GM12878 (cell line): ENCODE measurements at regions not wholly inside any gene's neighbourhood (a gene's known extent, or its start where the extent isn't known, plus 50 kb on each side); places are given as distances from the start of the nearest gene placed in this dataset.
"Not testable (repeated sequence)": the region's sequence is repeated elsewhere in the genome, so short reads cannot be mapped to it uniquely, and the experiment has no call there.

Experiments used
- ATAC-seq: fragments of 200-7000 bp; cut with Tn5 transposase; 3 replicates; pipeline ENCODE4 v1.9.1; 2020; ENCODE audit warnings: mild to moderate bottlenecking, moderate library complexity
- BruUV-seq: library from RNA; stranded (reverse); fragments of 400-500 nt; replicated peaks from 2 replicates; lab custom pipeline; 2021; lab: Mats Ljungman, UMichigan
- CTCF ChIA-PET: fragments of 300-600 bp; sonication (Branson Sonifier 250); formaldehyde crosslinking; extraction: SDS; loops from one replicate; lab custom pipeline; 2021; ENCODE audit warnings: inconsistent platforms; lab: Yijun Ruan, JAX
- POLR2A ChIA-PET: fragments of 350-600 bp; formaldehyde crosslinking; extraction: SDS; loops from one replicate; lab custom pipeline; 2021; ENCODE audit warnings: inconsistent platforms; lab: Charles Lee
- RAD21 ChIA-PET: fragments of 300-600 bp; sonication (Branson Sonifier 250); formaldehyde crosslinking; loops from one replicate; lab custom pipeline; 2023; ENCODE audit warnings: antibody characterized with exemption; ENCODE audit not compliant: unreplicated experiment; lab: Charles Lee
- SMC1A ChIA-PET: fragments of 300-600 bp; sonication (Branson Sonifier 250); formaldehyde crosslinking; loops from one replicate; lab custom pipeline; 2023; ENCODE audit not compliant: unreplicated experiment, uncharacterized antibody; lab: Charles Lee
- DNase-seq: peaks from one replicate; pipeline ENCODE4 v3.0.0-alpha.2; 2011; ENCODE audit warnings: low read depth, low spot score
- FAIRE-seq: peaks from 3 replicates; lab custom pipeline; 2011; peaks lifted over from hg19 to GRCh38; lab: Jason Lieb, UNC
- H2AFZ ChIP-seq: 2 replicates; pipeline ENCODE4 v1.6.0; 2011; ENCODE audit warnings: low read depth, low read length, control low read depth; ENCODE audit not compliant: control insufficient read depth
- H3K27ac ChIP-seq: 2 replicates; pipeline ENCODE4 v1.5.1; 2011; ENCODE audit warnings: control low read depth; ENCODE audit not compliant: control insufficient read depth, insufficient read depth
- H3K27me3 ChIP-seq, 2 experiments: replicated peaks in 1 of 2; 2 replicates each; pipeline versions ENCODE4 v1.6.0 to v1.6.1; 2011; ENCODE audit warnings: low read length in 1 of 2; ENCODE audit not compliant: control insufficient read depth in 2 of 2, insufficient read depth in 2 of 2
- H3K36me3 ChIP-seq, 2 experiments: 2 replicates each; pipeline ENCODE4 v1.5.1; 2011; ENCODE audit warnings: low read length in 1 of 2; ENCODE audit not compliant: control insufficient read depth in 2 of 2, insufficient read depth in 2 of 2
- H3K4me1 ChIP-seq: 2 replicates; pipeline ENCODE4 v1.6.1; 2011; ENCODE audit warnings: mild to moderate bottlenecking, low read length, moderate library complexity, mixed read lengths; ENCODE audit not compliant: control insufficient read depth, insufficient read depth
- H3K4me2 ChIP-seq: 2 replicates; pipeline ENCODE4 v1.6.0; 2011; ENCODE audit warnings: control low read depth; ENCODE audit not compliant: control insufficient read depth, insufficient read depth
- H3K4me3 ChIP-seq: fragments of 200-600 bp; sonication (generic); 2 replicates; pipeline ENCODE4 v1.5.1; 2016
- H3K79me2 ChIP-seq: 2 replicates; pipeline ENCODE4 v1.6.0; 2011; ENCODE audit warnings: low read length; ENCODE audit not compliant: control insufficient read depth, insufficient read depth
- H3K9ac ChIP-seq: 2 replicates; pipeline ENCODE4 v1.8.0; 2011; ENCODE audit warnings: low read length, control low read depth, mixed read lengths; ENCODE audit not compliant: control insufficient read depth, insufficient read depth
- H3K9me3 ChIP-seq: replicated peaks from 3 replicates; pipeline ENCODE4 v1.5.1; 2011; ENCODE audit warnings: mild to moderate bottlenecking, low read length; ENCODE audit not compliant: control insufficient read depth, insufficient read depth
- H4K20me1 ChIP-seq: 2 replicates; pipeline ENCODE4 v1.6.0; 2011; ENCODE audit not compliant: control insufficient read depth, insufficient read depth
- WGBS: methylation state at CpG from one replicate; pipeline ENCODE4 v1.1.6; 2016; ENCODE audit warnings: low lambda C conversion rate; ENCODE audit not compliant: insufficient replicate concordance, insufficient coverage; ENCODE audit errors: missing lambda C conversion rate; 5-methylcytosine and 5-hydroxymethylcytosine counted together
- in situ Hi-C: fragments of 300-500 bp; cut with MboI; formaldehyde crosslinking; loops from 9 replicates; pipeline ENCODE4 v1.14.3; 2018; ENCODE audit warnings: mixed read lengths
- intact Hi-C: fragments of 100-400 bp; cut with micrococcal nuclease; formaldehyde crosslinking; loops from one replicate; pipeline ENCODE4 v1.14.2; 2022; ENCODE audit not compliant: unreplicated experiment

- H3K4me2 ChIP-seq, in situ Hi-C loops, POLR2A ChIA-PET, DNase-seq, H3K27me3 ChIP-seq, H3K9ac ChIP-seq, H3K9me3 ChIP-seq, RAD21 ChIA-PET, CTCF ChIA-PET, H3K4me1 ChIP-seq, H2AFZ ChIP-seq, H3K79me2 ChIP-seq, intact Hi-C loops, H3K4me3 ChIP-seq, H3K27ac ChIP-seq, ATAC-seq, H4K20me1 ChIP-seq, SMC1A ChIA-PET, BruUV-seq, FAIRE-seq, H3K36me3 ChIP-seq: not testable (repeated sequence)
- 0% methylated on average over 1 of the region's 1 CpG for WGBS
Observed at GRCh38 chr7:76797639-76798038, 170.6 kb upstream of the POMZP3 start.

DNA sequence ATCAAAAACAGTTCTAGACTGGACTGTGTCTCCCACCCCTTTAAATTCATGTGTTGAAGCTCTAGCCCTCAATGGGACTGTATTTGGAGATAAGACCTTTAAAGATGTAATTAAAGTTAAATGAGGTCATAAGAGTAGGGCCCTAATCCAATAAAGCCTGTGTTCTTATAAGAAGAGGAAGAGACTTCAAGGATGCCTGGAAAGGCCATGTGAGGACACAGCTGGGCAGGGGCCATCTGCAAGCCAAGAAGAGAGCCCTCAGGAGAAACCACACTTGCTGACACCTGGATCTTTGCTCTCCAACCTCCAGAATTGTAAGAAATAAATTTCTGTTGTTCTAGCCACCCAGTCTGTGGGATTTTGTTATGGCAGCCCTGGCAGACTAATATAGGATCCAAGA, 153.6 kb upstream of the POMZP3 start:
- H3K4me2 ChIP-seq, intact Hi-C loops, H3K9ac ChIP-seq, H3K36me3 ChIP-seq, CTCF ChIA-PET, RAD21 ChIA-PET, SMC1A ChIA-PET, H3K79me2 ChIP-seq, H3K27me3 ChIP-seq, BruUV-seq, H3K27ac ChIP-seq, H3K4me3 ChIP-seq, ATAC-seq, H2AFZ ChIP-seq, in situ Hi-C loops, H3K9me3 ChIP-seq, FAIRE-seq, DNase-seq, H3K4me1 ChIP-seq, POLR2A ChIA-PET, H4K20me1 ChIP-seq: not testable (repeated sequence)
